ENCODE measurements at regions not wholly inside any gene's neighbourhood (a gene's known extent, or its start where the extent isn't known, plus 50 kb on each side); places are given as distances from the start of the nearest gene placed in this dataset.

DNA sequence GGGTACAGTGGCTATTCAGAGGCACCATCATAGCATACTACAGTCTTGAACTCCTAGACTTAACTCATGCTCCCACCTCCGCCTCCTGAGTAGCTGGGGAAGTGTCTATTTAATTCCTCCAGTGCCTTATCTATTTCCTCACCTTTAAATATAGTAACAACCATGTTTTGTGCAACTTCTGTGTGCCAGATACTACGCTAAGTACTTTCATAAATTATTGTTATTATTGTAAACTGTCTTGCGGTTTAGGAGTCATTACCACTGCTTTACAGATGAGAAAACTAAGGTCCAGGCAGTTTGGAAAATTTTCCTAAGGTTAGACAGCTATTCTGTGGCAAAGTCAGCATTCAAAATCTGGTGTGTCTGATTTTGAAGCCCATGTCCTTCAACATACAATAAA lies 359.1 kb upstream of the XYLT1 start:
- Histone ChIP-seq H3K4me1 (ENCODE audit: insufficient read depth, low read length) (0 out of 2 replicates have a peak, but pooled peaks cover 6% of the 10 kb centered on the region), H3K27ac (ENCODE audit: low read depth, low read length) (no peak overlapping the region), H3K9me3 (ENCODE audit: insufficient read depth, low read depth, low read length) (no peaks in the 10 kb centered on the region), H3K9ac (ENCODE audit: low read depth, low read length) (no peak overlapping the region), H3K4me3 (ENCODE audit: low read length) (no peak overlapping the region), H3K27me3 (ENCODE audit: insufficient read depth, low read length) (no peaks in the 10 kb centered on the region), H3K36me3 (ENCODE audit: insufficient read depth, low read length) (no peaks in the 10 kb centered on the region)
- 78% methylated on average over 3 of the region's 3 CpGs for WGBS

DNA sequence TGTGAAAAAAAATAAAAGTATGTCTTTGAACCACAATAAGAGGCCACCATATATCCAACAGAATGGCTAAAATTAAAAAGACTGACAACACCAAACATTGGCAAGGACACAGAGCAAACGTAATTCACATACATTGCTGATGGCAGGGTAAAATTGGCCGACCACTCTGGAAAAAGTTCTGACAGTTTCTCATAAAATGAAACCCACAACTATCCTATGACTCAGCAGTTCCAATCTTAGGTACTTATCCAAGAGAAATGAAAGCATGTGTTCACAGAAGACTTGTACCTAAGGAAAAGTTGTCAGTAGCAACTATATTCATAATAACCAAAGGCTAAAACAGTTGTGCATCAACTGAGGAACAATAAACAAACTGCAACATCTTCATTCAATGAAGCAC lies 357.3 kb upstream of the XYLT1 start:
- no peak overlapping the region for H3K4me3 ChIP-seq (ENCODE audit: low read length)
- H3K9ac ChIP-seq (ENCODE audit: low read depth, low read length), result peak overlapping the region; percentile 25; the same call in 1 of the 2 replicates
- H3K4me1 ChIP-seq (ENCODE audit: insufficient read depth, low read length), result 0 out of 2 replicates have a peak, but pooled peaks cover 6% of the 10 kb centered on the region
- no peaks in the 10 kb centered on the region for H3K27me3 ChIP-seq (ENCODE audit: insufficient read depth, low read length)
- H3K27ac ChIP-seq (ENCODE audit: low read depth, low read length), result no peak overlapping the region
- 59% methylated on average over 2 of the region's 2 CpGs for WGBS
- H3K36me3 ChIP-seq (ENCODE audit: insufficient read depth, low read length), result no peaks in the 10 kb centered on the region
- H3K9me3 ChIP-seq (ENCODE audit: insufficient read depth, low read depth, low read length), result no peaks in the 10 kb centered on the region

DNA sequence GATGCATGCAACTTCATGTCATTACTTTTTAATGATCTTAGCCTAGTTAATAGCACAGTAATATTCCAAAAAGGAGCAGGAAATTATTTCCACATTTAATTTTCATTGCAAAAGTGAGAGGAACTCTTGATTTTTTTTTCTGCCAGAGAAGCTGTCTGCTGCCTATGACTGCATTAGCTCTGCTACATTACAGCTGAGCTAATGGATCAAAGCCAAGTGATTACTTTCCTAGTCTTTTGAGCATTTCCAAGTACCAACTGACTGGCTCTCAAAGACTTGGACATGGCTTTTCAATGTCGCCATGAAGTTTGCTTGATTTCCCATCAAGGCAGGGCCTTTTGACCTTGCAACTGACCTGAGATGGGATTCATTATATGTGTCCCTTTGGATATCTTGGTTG lies 356.6 kb upstream of the XYLT1 start:
- 98% methylated on average over 1 of the region's 1 CpG for WGBS
- no peaks in the 10 kb centered on the region for H3K36me3 ChIP-seq (ENCODE audit: insufficient read depth, low read length)

DNA sequence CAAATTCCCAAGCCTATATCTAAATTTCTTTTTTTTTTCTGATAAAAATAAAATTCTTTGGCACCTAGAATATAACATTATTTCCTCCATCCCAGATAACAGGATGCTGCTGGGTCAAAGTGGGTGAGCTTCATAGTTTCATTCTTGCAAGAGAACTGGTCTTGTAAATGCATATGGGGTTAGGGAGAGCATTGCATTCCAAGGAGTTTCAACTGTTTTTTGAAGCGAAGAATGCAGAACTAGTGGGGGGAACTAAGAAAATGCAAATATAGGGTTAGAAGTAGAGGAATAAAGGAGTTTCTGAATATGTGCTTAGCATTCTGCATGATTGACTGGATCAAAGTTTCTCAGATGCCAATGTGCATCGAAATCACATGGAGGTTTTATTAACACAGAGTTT lies 347.2 kb upstream of the XYLT1 start:
- peak overlapping the region; percentile 21; the same call in 1 of the 2 replicates for H3K27ac ChIP-seq (ENCODE audit: low read depth, low read length)
- peaks cover 31% of the 10 kb centered on the region for H3K9me3 ChIP-seq (ENCODE audit: insufficient read depth, low read depth, low read length)
- H3K4me3 ChIP-seq (ENCODE audit: low read length), result no peak overlapping the region
- H3K4me1 ChIP-seq (ENCODE audit: insufficient read depth, low read length), result no peaks in the 10 kb centered on the region
- no peak overlapping the region for H3K9ac ChIP-seq (ENCODE audit: low read depth, low read length)
- H3K36me3 ChIP-seq (ENCODE audit: insufficient read depth, low read length), result no peaks in the 10 kb centered on the region
- 91% methylated on average over 2 of the region's 2 CpGs for WGBS
- no peaks in the 10 kb centered on the region for H3K27me3 ChIP-seq (ENCODE audit: insufficient read depth, low read length)

More for the DNA sequence above, 356.6 kb upstream of the XYLT1 start:
- H3K27ac ChIP-seq (ENCODE audit: low read depth, low read length), result no peak overlapping the region
- no peak overlapping the region for H3K9ac ChIP-seq (ENCODE audit: low read depth, low read length)
- H3K9me3 ChIP-seq (ENCODE audit: insufficient read depth, low read depth, low read length), result no peaks in the 10 kb centered on the region
- no peak overlapping the region for H3K4me3 ChIP-seq (ENCODE audit: low read length)
- 0 out of 2 replicates have a peak, but pooled peaks cover 6% of the 10 kb centered on the region for H3K4me1 ChIP-seq (ENCODE audit: insufficient read depth, low read length)
- H3K27me3 ChIP-seq (ENCODE audit: insufficient read depth, low read length), result no peaks in the 10 kb centered on the region

DNA sequence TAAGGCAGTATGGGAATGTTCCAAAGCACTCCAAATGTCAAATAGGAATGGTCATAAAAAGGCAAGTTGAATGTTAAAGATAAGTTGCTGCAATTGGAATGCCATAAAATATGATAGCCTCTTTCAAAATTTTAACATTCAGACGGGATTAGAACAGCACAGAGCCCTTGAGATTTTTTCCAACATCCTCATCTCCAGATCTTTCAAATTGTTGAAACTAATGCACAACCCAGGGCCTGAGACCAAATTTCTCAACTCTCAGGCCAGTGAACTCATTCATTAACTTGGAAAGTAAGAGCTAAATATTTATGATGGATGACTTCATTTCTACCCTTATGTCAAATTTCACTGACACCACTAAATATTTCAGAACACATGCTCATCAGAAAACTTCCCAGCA lies 346.5 kb upstream of the XYLT1 start:
- Histone ChIP-seq H3K9ac (ENCODE audit: low read depth, low read length) (no peak overlapping the region), H3K27ac (ENCODE audit: low read depth, low read length) (peak overlapping the region; percentile 41; the same call in 1 of the 2 replicates), H3K9me3 (ENCODE audit: insufficient read depth, low read depth, low read length) (peaks cover 31% of the 10 kb centered on the region), H3K4me3 (ENCODE audit: low read length) (no peak overlapping the region), H3K4me1 (ENCODE audit: insufficient read depth, low read length) (no peaks in the 10 kb centered on the region), H3K27me3 (ENCODE audit: insufficient read depth, low read length) (no peaks in the 10 kb centered on the region), H3K36me3 (ENCODE audit: insufficient read depth, low read length) (no peaks in the 10 kb centered on the region)
- 90% methylated on average over 1 of the region's 1 CpG for WGBS

DNA sequence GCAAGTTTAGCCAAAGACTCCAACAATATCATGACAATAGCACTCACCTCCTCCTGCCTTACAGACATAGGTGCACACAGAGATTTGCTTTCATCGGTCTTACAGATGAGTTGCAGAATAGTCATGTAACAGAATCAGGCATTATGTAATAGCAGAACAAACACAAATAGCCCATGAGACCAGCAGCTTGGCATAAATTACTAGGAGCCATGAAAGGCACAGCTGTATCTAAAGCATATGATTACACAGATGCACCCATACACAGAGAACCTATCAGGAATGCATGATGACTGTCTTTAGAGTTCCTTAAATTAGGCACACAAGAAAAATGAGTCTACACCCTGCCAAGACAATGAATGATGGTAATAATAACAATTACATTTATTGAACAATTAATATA lies 342.0 kb upstream of the XYLT1 start:
- peaks cover 25% of the 10 kb centered on the region for H3K9me3 ChIP-seq (ENCODE audit: insufficient read depth, low read depth, low read length)
- WGBS, result 100% methylated on average over 1 of the region's 1 CpG
- no peak overlapping the region for H3K27ac ChIP-seq (ENCODE audit: low read depth, low read length)
- no peak overlapping the region for H3K4me3 ChIP-seq (ENCODE audit: low read length)
- no peak overlapping the region for H3K9ac ChIP-seq (ENCODE audit: low read depth, low read length)
- no peaks in the 10 kb centered on the region for H3K36me3 ChIP-seq (ENCODE audit: insufficient read depth, low read length)
- H3K4me1 ChIP-seq (ENCODE audit: insufficient read depth, low read length), result no peaks in the 10 kb centered on the region
- H3K27me3 ChIP-seq (ENCODE audit: insufficient read depth, low read length), result no peaks in the 10 kb centered on the region

DNA sequence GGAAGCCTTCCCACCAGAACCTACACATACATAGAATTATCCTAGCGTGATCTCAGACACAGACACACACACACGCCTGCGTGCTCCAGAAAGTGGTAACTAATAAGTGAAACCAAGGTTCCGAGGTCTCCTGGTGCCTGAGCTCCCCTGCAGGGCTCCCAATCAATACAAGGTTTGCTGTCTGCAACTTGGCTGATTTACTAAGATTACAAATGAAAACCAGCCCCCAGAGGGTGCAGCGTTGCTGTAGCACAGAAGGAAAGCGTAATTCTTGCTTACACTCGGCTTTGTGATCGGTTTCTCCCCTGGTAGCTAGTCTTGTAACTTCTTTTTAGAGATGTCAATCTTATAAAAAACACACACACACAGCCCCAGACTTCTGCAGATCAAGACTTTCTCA lies 334.1 kb upstream of the XYLT1 start:
- Histone ChIP-seq H3K9ac (ENCODE audit: low read depth, low read length) (no peak overlapping the region), H3K36me3 (ENCODE audit: insufficient read depth, low read length) (no peaks in the 10 kb centered on the region), H3K27me3 (ENCODE audit: insufficient read depth, low read length) (no peaks in the 10 kb centered on the region), H3K9me3 (ENCODE audit: insufficient read depth, low read depth, low read length) (no peaks in the 10 kb centered on the region), H3K4me3 (ENCODE audit: low read length) (no peak overlapping the region), H3K4me1 (ENCODE audit: insufficient read depth, low read length) (peaks cover 4% of the 10 kb centered on the region; the same call in 1 of the 2 replicates), H3K27ac (ENCODE audit: low read depth, low read length) (no peak overlapping the region)
- 86% methylated on average over 8 of the region's 8 CpGs for WGBS

DNA sequence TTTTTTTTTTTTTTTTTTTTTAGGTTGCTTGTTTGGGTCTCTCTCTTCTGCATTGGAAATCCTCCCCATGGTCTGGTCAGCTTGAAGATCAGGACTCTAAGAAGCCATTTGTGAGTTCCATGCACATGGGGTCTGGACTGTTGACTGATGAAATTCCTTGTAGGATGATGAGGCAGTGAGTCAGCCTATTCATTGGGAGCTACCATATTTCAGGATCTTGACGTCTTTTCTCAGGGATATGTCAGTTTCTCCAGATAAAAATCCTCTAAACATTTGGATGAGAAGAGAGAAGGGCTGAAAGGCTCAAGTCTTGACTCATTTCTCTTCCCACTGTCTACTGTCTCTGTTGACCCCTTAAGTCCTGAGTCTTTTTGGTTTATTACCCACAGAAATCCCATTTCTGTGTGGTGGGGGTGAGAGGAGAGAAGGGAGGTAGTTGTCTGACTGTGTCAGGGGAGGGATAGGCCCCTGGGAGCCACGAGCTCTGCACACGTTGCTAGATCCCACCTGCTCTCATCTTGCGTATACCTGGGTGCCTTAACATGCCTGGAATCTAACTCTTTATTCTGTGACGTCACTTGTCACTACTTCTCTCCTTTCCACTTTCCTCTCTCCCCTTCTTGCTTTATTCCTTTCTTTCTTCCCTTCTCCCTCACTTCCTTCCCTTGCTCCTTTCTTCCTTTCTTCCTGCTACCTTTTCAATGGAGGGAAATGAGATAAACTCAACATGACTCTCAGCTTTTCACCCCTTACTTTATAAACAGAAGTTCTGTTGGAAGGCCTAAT lies 333.1 kb upstream of the XYLT1 start:
- no peaks in the 10 kb centered on the region for H3K36me3 ChIP-seq (ENCODE audit: insufficient read depth, low read length)
- H3K4me1 ChIP-seq (ENCODE audit: insufficient read depth, low read length), result peaks cover 7% of the 10 kb centered on the region; the same call in 1 of the 2 replicates
- H3K9me3 ChIP-seq (ENCODE audit: insufficient read depth, low read depth, low read length), result no peaks in the 10 kb centered on the region
- no peak overlapping the region for H3K9ac ChIP-seq (ENCODE audit: low read depth, low read length)
- H3K4me3 ChIP-seq (ENCODE audit: low read length), result no peak overlapping the region
- WGBS, result 63% methylated on average over 5 of the region's 5 CpGs
- H3K27me3 ChIP-seq (ENCODE audit: insufficient read depth, low read length), result no peaks in the 10 kb centered on the region
- no peak overlapping the region for H3K27ac ChIP-seq (ENCODE audit: low read depth, low read length)

DNA sequence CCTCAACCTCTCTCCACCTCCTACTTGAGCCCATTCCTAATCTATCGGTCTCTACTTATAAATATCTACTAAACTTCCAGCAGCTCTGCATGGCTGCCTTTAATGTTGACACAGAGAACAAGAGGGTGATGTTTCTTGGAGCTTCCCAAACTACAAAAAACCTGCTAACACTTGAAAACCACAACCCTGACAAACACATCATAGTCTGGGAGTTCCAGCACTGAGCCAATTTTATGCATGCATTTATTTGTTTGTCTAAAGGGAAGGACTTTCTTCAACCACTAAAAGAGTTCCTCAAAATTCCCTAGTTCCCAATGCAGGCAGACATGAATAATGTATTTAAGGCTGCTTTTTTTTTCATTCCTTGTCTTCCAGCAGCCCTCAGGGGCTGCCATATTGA lies 331.8 kb upstream of the XYLT1 start:
- no peak overlapping the region for H3K4me3 ChIP-seq (ENCODE audit: low read length)
- H3K27ac ChIP-seq (ENCODE audit: low read depth, low read length), result no peak overlapping the region
- H3K4me1 ChIP-seq (ENCODE audit: insufficient read depth, low read length), result peaks cover 12% of the 10 kb centered on the region; the same call in 1 of the 2 replicates
- H3K36me3 ChIP-seq (ENCODE audit: insufficient read depth, low read length), result no peaks in the 10 kb centered on the region
- H3K27me3 ChIP-seq (ENCODE audit: insufficient read depth, low read length), result no peaks in the 10 kb centered on the region
- H3K9me3 ChIP-seq (ENCODE audit: insufficient read depth, low read depth, low read length), result no peaks in the 10 kb centered on the region
- H3K9ac ChIP-seq (ENCODE audit: low read depth, low read length), result no peak overlapping the region
- 100% methylated on average over 1 of the region's 1 CpG for WGBS

DNA sequence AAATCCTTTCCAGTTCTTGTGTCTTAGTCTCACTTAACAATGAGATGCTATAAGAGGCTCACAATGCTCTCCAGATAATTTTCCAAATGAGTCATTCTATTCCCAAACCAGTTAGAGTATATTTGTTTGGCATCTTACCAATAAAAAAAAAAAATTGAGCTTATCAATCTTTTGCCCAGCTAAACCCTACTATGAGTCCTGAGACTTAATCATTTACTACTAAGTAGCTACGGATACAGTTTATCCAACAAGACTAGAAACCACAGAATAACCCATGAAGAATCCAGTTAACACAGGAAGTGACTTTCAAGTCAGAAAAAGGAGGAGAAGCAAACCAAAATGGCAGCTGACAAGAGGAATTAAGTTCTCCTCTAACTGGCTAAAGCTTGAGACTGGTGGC lies 330.3 kb upstream of the XYLT1 start:
- H3K9me3 ChIP-seq (ENCODE audit: insufficient read depth, low read depth, low read length), result no peaks in the 10 kb centered on the region
- H3K27ac ChIP-seq (ENCODE audit: low read depth, low read length), result no peak overlapping the region
- H3K9ac ChIP-seq (ENCODE audit: low read depth, low read length), result no peak overlapping the region
- H3K27me3 ChIP-seq (ENCODE audit: insufficient read depth, low read length), result no peaks in the 10 kb centered on the region
- H3K4me3 ChIP-seq (ENCODE audit: low read length), result no peak overlapping the region
- peaks cover 12% of the 10 kb centered on the region; the same call in 1 of the 2 replicates for H3K4me1 ChIP-seq (ENCODE audit: insufficient read depth, low read length)
- H3K36me3 ChIP-seq (ENCODE audit: insufficient read depth, low read length), result no peaks in the 10 kb centered on the region
- WGBS, result 96% methylated on average over 1 of the region's 1 CpG

DNA sequence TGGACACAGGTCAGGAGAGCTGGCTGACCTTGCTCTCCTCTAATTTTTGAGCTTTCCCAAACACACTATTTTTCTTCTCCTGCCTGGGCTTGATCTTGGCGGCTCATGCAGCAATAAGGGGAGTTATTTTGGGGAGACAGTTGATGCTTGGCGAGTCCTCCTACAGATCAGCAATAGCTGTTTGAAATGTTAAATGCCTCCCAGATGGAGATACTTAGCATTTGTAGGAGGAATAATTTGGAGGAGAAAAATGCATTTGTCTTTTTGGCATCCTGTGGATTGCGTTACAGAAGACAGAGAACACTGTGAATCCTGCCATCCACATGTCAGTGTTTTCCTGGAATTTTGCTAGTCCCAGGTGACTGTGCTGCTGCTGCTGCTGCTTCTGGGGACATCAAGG lies 328.0 kb upstream of the XYLT1 start:
- 63% methylated on average over 3 of the region's 3 CpGs for WGBS

More for the DNA sequence above, 328.0 kb upstream of the XYLT1 start:
- Histone ChIP-seq H3K36me3 (ENCODE audit: insufficient read depth, low read length) (no peaks in the 10 kb centered on the region), H3K4me1 (ENCODE audit: insufficient read depth, low read length) (peaks cover 8% of the 10 kb centered on the region; the same call in 1 of the 2 replicates), H3K27me3 (ENCODE audit: insufficient read depth, low read length) (no peaks in the 10 kb centered on the region), H3K4me3 (ENCODE audit: low read length) (no peak overlapping the region; the same call in 1 of the 2 replicates), H3K9me3 (ENCODE audit: insufficient read depth, low read depth, low read length) (no peaks in the 10 kb centered on the region), H3K9ac (ENCODE audit: low read depth, low read length) (no peak overlapping the region), H3K27ac (ENCODE audit: low read depth, low read length) (no peak overlapping the region)
